AML-193 (cell line): ENCODE measurements at regions not wholly inside any gene's neighbourhood (a gene's known extent, or its start where the extent isn't known, plus 50 kb on each side); places are given as distances from the start of the nearest gene placed in this dataset.
"Not testable (repeated sequence)": the region's sequence is repeated elsewhere in the genome, so short reads cannot be mapped to it uniquely, and the experiment has no call there.

ENCODE experiments used
- DNase-seq, 2 experiments: peaks; one replicate each; lab custom pipeline; 2025; lab: John Stamatoyannopoulos, UW

- DNase-seq = no peak
Measured at GRCh38 chr4:189092581-189092980, 848.1 kb upstream of the FRG1 start.

DNA sequence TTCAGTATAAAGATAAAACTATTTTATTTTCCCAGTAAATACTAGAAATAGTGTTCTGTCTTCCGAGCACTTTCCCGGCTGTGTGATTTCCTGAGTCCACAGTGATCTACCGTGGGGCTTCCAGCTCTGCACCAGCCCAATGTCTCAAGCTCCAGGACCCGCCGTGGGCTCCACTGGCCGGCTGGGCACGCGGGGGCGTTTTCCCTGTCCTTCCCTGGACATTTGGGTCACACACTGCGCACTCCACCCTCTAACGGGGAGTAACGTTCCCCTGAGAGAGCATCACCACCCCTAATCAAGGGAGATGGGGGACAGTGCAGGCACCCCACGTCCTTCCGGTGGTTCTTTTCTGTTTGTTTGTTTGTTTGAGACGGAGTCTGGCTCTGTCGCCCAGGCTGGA, 844.6 kb upstream of the FRG1 start:
- DNase-seq = no peak

DNA sequence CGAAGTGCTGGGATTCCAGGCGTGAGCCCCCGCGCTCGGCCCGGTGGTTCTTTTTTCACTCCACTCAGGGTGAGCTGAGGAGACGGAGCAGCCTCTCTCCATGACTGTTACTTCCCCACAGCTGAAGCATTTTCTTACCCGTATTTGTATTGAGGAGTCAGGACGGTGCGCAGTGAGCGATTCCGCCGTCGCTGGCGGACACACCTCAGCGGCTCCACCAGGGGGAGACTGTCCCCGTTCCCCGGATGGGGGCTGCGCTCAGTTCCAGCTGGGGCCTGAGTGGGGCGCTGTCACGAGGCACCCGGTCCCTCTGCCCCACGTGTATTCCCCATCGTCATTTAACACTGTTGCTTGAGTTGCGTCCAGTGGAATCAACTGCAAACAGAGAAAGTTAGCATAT, 844.0 kb upstream of the FRG1 start:
- DNase-seq = no peak

- no peak for DNase-seq
Measured at GRCh38 chr4:189098932-189099696, 841.6 kb upstream of the FRG1 start.

DNA sequence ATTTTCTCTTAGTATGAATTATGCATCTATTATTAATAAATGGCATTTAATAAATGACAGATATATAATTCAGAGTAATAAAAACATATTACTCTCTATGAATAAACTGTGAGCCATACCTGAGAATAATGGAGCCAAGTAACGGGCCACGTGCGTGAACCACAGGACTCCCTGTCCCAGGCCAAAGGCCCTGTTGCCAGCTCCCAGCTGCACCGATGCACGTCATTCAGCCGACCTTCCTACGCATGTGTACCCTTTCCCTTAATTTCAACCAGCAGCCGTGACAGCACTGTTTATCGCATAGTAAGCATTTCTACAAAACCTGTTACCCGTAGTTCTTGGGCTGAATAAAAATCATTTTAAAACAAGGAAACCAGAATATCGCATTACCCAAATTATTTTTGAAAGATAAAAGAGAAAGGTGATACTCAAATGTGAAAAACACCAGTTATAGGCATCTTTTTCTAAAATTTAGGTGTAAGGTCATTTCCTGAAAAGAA, 827.2 kb upstream of the FRG1 start:
- DNase-seq = no peak

DNA sequence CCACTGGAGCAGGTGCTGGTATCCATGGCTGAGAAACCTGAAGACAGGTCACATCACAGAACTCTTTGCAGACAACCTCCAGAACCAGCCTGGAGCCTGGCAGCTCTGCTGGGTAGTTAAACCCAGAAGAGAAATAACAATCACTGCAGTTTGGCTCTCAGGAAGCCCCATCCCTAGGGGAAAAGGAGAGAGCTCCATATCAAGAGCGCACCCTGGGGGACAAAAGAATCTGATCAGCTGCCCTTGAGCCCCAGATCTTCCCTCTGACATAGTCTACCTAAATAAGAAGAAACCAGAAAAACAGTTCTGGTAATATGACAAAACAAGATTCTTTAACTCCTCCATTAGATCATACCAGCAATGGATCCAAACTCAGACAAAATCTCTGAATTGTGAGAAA, 823.2 kb upstream of the FRG1 start:
- no peak for DNase-seq

DNA sequence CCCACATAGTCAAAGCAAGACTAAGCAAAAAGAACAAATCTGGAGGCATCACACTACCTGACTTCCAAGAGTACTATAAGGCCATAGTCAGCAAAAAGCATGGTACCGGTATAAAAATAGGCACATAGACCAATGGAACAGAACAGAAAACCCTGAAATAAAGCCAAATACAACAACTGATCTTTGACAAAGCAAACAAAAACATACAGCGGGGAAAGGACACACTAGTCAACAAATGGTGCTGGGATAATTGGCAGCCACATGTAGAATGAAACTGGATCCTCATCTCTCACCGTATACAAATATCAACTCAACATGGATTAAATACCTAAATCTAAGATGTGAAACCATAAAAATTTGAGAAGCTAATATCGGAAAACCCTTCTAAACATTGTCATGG, 819.3 kb upstream of the FRG1 start:
- no peak for DNase-seq

DNA sequence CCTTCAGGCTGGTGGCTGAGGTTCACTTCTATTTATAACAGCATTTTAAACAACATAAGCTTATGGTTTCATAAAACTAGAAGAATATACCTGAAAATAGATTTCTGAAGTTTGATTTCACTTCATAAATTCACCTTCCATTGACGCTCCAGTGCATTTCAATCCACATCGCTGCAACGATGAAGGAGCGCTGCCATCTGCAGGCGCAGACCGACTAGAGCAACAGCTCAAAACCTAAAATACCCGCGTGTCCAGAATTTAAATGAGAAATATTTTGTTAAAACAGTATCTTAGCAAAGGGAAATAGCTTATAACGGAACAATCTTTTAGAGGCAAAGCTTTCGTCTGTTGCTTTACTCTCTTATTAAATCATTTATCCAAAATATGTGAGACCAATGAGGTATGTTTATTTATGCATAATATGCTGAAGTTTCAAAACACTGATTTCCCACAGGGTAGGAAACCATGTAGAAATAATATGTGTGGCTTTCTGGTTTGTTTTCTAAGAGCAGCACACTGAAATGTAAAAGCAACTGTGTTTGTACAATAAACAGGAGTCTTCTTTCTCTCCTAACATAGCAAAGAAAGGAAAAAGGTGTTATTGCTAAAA, 816.4 kb upstream of the FRG1 start:
- DNase-seq = peak in 1 of 2 experiments; percentile 0

DNA sequence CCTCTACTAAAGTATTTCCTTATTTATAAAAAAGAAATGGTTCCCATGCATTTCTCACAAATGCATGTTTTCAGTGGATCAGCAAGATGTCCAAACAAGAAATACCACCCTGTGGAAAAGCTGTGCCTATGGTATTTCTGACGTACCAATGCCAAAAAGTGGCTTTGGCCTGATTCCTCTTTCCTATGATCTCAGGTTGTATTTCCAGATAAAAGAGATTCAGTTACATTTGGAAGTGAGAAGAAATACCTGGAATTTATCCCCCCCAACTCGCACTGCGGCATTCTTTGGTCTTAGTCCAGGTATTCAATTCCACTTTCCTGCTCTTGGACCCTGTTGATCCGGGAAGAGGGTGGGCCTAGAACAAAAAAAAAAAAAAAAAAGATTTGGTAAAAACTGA, 815.9 kb upstream of the FRG1 start:
- DNase-seq = no peak

- no peak for DNase-seq
Measured at GRCh38 chr4:189126040-189126439, 814.6 kb upstream of the FRG1 start.

DNA sequence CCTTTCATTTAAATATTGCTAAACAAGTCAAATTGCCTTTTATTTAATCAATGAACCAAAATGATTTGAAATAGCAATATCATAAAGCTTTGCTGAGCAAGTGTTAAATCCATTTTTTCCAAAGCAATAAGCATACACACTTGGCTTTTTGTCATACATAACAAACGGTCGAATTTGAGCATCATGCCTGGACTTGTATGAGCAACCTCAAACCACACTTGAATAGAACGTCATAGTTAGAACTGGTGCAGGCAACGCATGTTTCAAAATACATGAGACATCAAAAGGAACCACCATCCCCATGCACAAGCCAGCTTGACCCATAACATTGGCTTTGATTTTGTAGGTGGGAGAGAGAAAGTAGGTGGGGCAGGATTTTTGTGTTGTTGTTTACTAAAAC, 812.3 kb upstream of the FRG1 start:
- no peak for DNase-seq

DNA sequence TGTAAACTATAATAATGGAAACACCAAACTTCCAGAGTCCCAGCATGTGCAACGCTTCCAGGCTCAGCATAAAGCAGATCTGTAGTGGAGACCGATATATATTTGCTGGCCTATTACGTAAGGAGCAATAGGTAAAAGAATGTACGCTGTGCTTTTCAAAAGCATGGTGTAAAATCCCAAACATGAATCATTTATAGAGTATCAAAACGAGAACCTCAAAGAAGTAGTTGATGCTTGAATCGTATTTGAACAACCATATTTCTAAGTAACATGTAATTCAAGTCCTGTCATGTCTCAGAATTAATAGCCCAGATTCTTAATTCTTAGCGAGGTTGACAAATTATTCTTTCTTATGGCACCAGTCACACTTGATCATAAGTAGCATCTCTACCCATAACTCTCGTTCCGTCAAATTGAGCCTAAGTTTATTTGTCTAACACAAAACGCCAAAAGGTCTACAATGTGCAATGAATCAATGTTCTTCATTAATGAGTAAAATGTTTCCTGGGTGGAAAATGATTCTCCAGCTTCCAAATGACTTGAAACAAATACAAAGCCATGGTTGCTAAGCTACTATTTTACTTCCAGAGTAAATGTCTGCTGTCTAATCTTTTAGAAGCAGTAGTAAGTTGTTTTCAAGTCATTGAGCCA, 811.5 kb upstream of the FRG1 start:
- no peak for DNase-seq

- no peak for DNase-seq
Measured at GRCh38 chr4:189131118-189131517, 809.6 kb upstream of the FRG1 start.

DNA sequence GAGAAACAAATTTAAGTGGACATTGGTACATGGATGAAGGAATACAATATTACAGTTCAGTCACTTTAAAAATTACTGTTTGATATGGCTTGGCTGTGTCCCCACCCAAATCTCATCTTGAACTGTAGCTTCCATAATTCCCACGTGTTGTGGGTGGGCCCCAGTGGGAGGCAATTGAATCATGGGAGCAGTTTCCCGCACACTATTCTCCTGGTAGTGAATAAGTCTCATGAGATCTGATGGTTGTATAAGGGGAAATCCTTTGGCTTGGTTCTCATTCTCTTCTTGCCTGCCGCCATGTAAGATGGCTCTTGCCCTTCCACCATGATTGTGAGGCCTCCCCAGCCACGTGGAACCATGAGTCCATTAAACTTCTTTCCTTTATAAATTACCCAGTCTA, 804.2 kb upstream of the FRG1 start:
- no peak for DNase-seq

DNA sequence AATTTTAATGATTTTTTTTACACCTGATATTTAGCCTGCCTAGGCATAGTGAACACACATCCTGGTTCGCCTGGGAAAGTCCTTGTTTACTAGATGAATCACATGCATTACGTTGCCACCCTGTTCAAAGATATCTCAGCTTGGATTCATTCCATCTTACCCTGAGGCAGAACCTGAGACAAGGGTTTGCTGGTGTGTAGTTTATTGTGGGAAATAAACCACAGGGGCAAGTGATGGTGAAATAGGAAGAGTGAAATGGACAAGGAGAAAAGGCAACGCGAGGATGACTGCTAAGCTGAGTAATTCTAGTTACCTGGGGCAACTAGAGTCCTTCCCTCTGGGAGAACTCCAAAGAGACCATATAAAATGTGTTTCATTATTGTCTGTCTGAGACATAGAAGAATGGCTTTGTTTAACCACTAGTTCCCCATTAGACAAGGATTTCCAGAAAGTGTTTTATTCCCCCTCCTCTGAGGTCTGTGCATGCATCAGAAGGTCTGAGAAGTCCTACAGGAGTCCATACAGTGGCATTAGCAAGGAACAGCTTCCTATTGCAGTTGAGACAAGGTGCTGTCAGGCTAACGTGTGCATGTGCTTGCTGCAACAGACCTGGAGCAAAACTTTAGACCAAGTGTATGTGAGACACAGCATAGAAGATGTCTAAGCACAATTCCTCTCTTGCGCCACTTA, 797.3 kb upstream of the FRG1 start:
- DNase-seq = no peak

GRCh38 chr4:189147005-189147929, 793.4 kb upstream of the FRG1 start:
- no peak for DNase-seq

DNA sequence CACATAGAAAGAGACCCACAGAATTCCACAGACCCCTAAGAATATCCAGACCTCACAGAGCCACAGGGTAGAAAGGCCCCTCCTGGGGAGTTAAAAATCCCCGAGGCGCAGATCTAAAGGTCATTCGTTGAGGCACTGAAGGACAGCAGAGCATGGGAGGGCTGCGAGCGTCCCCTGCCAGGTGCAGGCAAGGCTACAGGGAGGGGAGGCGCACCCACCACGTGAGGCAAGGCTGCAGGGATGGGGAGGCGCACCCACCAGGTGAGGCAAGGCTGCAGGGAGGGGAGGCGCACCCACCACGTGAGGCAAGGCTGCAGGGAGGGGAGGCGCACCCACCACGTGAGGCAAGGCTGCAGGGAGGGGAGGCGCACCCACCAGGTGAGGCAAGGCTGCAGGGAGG, 785.6 kb upstream of the FRG1 start:
- DNase-seq = not testable (repeated sequence)

- DNase-seq = no peak
Measured at GRCh38 chr4:189162073-189162789, 778.4 kb upstream of the FRG1 start.

DNA sequence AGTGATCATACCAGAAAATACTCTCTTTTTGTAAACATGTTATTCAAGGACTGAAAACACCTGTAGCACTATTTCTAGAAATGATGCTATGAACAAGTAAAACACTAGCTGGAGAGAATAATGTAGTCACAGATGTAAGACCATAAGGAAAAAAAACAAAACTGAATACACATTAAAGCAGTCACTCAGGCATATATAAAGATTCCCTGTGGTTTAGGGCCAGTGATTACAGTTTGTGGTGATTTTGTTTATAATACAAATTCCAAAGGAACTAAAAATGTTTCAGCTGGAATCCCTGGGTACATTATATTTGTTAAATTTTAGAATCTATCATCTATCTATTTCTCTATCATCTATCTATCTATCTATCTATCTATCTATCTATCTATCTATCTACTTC, 777.8 kb upstream of the FRG1 start:
- no peak for DNase-seq

DNA sequence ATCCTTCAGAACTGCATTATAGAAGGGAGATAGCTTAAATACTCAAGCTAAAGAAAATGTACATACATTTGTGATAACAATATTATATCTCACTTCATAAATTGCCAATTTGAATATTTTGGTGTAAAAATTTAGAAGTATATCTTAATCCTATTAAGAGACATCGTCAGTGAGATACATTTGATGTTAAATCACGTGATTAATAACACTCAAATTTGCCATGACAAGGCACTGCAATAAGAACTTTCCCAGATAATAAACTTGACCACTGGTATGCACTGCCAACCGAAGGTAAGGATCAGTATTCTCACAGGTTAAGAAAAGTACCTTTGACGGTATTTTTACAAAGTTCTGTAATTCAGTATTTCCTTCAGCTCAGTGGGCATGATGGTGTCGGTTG, 764.7 kb upstream of the FRG1 start:
- no peak for DNase-seq

DNA sequence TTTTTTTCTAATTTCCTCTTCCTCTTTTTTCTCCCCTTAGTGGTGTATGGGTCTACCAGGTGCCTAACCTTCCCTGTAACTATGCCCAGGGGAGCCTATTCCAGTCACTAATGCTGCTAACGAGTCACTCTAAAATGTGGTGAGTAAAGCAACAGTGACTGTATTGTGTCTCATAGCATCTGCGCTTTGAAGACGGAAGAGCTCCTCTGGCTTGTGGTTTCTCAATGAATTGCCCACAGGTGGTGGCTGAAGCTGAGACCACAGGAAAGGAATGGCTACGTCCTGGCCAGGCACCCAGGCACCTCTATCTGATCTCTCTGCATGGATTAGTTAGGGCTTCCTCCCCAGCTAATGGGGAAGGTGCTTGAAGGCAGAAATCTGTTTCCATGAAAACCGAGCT, 763.5 kb upstream of the FRG1 start:
- DNase-seq = no peak
